Osteoblast (primary cell): ENCODE measurements at regions not wholly inside any gene's neighbourhood (a gene's known extent, or its start where the extent isn't known, plus 50 kb on each side); places are given as distances from the start of the nearest gene placed in this dataset.

Experiments
- DNase-seq: peaks from one replicate; pipeline ENCODE4 v3.0.0; 2011; ENCODE audit warnings: low spot score, mixed read lengths; ENCODE audit not compliant: insufficient read length; ENCODE audit errors: missing footprints
- H2AFZ ChIP-seq: 2 replicates; pipeline ENCODE4 v1.6.0; 2011; ENCODE audit warnings: mild to moderate bottlenecking, low read length
- H3K27ac ChIP-seq: 2 replicates; pipeline ENCODE4 v1.5.1; 2011; ENCODE audit warnings: mild to moderate bottlenecking, low read depth, low read length, moderate library complexity
- H3K27me3 ChIP-seq: 2 replicates; pipeline ENCODE4 v1.6.0; 2012; ENCODE audit warnings: mild to moderate bottlenecking, control low read depth, inconsistent platforms, low read length, moderate library complexity; ENCODE audit not compliant: insufficient read depth
- H3K36me3 ChIP-seq: 2 replicates; pipeline ENCODE4 v1.5.1; 2011; ENCODE audit warnings: mild to moderate bottlenecking, low read length, control low read depth, moderate library complexity; ENCODE audit not compliant: insufficient read depth
- H3K4me1 ChIP-seq: 2 replicates; pipeline ENCODE4 v1.5.1; 2011; ENCODE audit warnings: mild to moderate bottlenecking, low read length, control low read depth, moderate library complexity; ENCODE audit not compliant: insufficient read depth
- H3K4me2 ChIP-seq: 2 replicates; pipeline ENCODE4 v1.6.0; 2011; ENCODE audit warnings: mild to moderate bottlenecking, low read length; ENCODE audit not compliant: insufficient read depth
- H3K4me3 ChIP-seq: fragments of 200-600 bp; sonication (generic); 3 replicates; pipeline ENCODE4 v1.5.1; 2012; ENCODE audit warnings: mild to moderate bottlenecking, low read length, inconsistent platforms; ENCODE audit not compliant: insufficient read depth
- H3K79me2 ChIP-seq: 2 replicates; pipeline ENCODE4 v1.6.0; 2012; ENCODE audit warnings: mild to moderate bottlenecking, low read length, control low read depth, inconsistent platforms; ENCODE audit not compliant: insufficient read depth
- H3K9me3 ChIP-seq: 2 replicates; pipeline ENCODE4 v1.5.1; 2011; ENCODE audit warnings: low read depth, low read length, control low read depth
- H4K20me1 ChIP-seq: 2 replicates; pipeline ENCODE4 v1.6.0; 2012; ENCODE audit warnings: mild to moderate bottlenecking, low read length, control low read depth; ENCODE audit not compliant: insufficient read depth
- TF ChIP-seq, protein P1 (sequence below): IDR thresholded peaks from 2 replicates; pipeline ENCODE4 v1.5.1; 2011; ENCODE audit warnings: mild to moderate bottlenecking, low read depth, low read length, moderate library complexity; ENCODE audit errors: extremely low read depth

DNA sequence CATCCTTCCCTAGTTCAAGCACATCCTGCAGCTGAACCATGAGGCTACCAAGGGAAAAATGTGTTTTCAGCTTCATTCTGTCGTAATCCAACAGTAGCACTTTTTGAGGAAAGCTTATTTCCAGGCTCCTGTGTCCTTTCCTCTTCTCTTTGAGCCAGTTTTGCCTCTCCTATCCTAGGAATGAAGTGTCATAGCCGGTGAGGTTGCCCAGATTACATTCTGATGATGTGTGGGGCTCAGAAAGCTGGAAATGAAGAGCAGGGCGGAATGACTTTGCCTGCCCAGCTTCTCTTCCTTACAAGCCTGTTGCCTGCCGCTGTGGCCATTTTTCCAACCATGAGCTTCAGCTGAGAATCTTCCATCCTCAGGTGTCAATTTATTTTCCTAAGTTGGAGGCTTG lies 381.8 kb downstream of the NUAK1 start:
- Histone ChIP-seq H3K27me3 (no peaks in the 10 kb centered on the region), H3K4me2 (no peak overlapping the region), H3K9me3 (no peaks in the 10 kb centered on the region), H4K20me1 (no peaks in the 10 kb centered on the region), H3K27ac (no peak overlapping the region), H2AFZ (no peak overlapping the region), H3K4me3 (no peak overlapping the region), H3K4me1 (no peaks in the 10 kb centered on the region), H3K36me3 (no peaks in the 10 kb centered on the region), H3K79me2 (no peaks in the 10 kb centered on the region)
- TF ChIP-seq, protein P1, sequence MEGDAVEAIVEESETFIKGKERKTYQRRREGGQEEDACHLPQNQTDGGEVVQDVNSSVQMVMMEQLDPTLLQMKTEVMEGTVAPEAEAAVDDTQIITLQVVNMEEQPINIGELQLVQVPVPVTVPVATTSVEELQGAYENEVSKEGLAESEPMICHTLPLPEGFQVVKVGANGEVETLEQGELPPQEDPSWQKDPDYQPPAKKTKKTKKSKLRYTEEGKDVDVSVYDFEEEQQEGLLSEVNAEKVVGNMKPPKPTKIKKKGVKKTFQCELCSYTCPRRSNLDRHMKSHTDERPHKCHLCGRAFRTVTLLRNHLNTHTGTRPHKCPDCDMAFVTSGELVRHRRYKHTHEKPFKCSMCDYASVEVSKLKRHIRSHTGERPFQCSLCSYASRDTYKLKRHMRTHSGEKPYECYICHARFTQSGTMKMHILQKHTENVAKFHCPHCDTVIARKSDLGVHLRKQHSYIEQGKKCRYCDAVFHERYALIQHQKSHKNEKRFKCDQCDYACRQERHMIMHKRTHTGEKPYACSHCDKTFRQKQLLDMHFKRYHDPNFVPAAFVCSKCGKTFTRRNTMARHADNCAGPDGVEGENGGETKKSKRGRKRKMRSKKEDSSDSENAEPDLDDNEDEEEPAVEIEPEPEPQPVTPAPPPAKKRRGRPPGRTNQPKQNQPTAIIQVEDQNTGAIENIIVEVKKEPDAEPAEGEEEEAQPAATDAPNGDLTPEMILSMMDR: no peak
- DNase-seq: no peak

GRCh38 chr12:105759149-105759548 lies 379.6 kb downstream of the NUAK1 start:
- Histone ChIP-seq H3K4me1 (no peaks in the 10 kb centered on the region), H3K4me2 (no peak overlapping the region), H2AFZ (no peak overlapping the region), H3K79me2 (no peaks in the 10 kb centered on the region), H3K9me3 (no peaks in the 10 kb centered on the region), H3K36me3 (no peaks in the 10 kb centered on the region), H3K4me3 (no peak overlapping the region), H4K20me1 (no peaks in the 10 kb centered on the region), H3K27me3 (no peaks in the 10 kb centered on the region), H3K27ac (no peak overlapping the region)
- DNase-seq: no peak
- TF ChIP-seq, protein P1: no peak

- no peaks in the 10 kb centered on the region for H4K20me1 ChIP-seq
- DNase-seq: no peak
- H3K4me3 ChIP-seq: no peak overlapping the region
- no peaks in the 10 kb centered on the region for H3K36me3 ChIP-seq
- no peaks in the 10 kb centered on the region for H3K9me3 ChIP-seq
- H2AFZ ChIP-seq: no peak overlapping the region
- H3K4me1 ChIP-seq: no peaks in the 10 kb centered on the region
- no peaks in the 10 kb centered on the region for H3K27me3 ChIP-seq
- no peak overlapping the region for H3K4me2 ChIP-seq
- H3K79me2 ChIP-seq: no peaks in the 10 kb centered on the region
- TF ChIP-seq, protein P1: no peak
- H3K27ac ChIP-seq: no peak overlapping the region
Measured at GRCh38 chr12:105761075-105761474, 377.7 kb downstream of the NUAK1 start.

DNA sequence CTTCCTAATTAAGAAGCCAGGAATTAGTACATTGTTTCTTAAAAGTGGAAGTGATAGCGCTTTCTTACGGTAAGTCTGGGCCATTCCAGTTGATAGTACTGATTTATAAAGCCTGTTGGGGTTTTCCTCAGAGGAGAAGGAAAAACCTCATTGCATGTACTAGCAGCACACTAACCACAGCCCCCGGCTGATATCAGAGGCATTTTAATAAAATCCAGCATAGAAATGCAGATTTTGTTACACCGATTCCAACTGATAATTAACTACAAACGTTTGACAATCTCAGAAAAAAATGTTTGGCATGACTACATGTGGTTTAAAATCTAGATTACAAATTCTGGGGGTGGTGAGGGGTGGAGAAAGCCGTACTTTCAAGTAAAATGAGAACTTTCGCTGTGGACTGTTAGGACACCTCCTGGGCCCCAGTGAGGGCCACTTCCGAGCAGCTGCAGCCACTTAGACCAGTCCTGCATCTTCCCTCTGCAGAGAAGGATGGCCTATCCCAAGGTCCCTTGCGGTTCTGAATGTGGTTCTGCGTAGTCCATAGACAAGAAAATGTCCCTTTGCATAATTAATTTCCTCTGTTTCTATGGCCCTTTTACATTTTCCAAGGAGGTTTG lies 374.4 kb downstream of the NUAK1 start:
- Histone ChIP-seq H3K36me3 (no peaks in the 10 kb centered on the region), H3K9me3 (no peaks in the 10 kb centered on the region), H3K4me2 (no peak overlapping the region), H3K4me1 (no peaks in the 10 kb centered on the region), H4K20me1 (no peaks in the 10 kb centered on the region), H3K27me3 (no peaks in the 10 kb centered on the region), H2AFZ (no peak overlapping the region), H3K4me3 (no peak overlapping the region), H3K79me2 (no peaks in the 10 kb centered on the region), H3K27ac (no peak overlapping the region)
- DNase-seq: no peak
- TF ChIP-seq, protein P1: no peak
